Caco-2 (cell line): ENCODE measurements at regions not wholly inside any gene's neighbourhood (a gene's known extent, or its start where the extent isn't known, plus 50 kb on each side); places are given as distances from the start of the nearest gene placed in this dataset.

Experiments used
- BruUV-seq: library from RNA; stranded (reverse); fragments of 400-500 nt; replicated peaks from 2 replicates; lab custom pipeline; 2021; lab: Mats Ljungman, UMichigan
- CTCF ChIA-PET: fragments of 300-600 bp; sonication (Branson Sonifier 250); formaldehyde crosslinking; loops from one replicate; lab custom pipeline; 2022; ENCODE audit warnings: antibody characterized with exemption; lab: Charles Lee
- POLR2A ChIA-PET: fragments of 300-600 bp; sonication (Branson Sonifier 250); formaldehyde crosslinking; loops from one replicate; lab custom pipeline; 2022; ENCODE audit warnings: antibody characterized with exemption; lab: Charles Lee
- DNase-seq, 2 experiments: peaks; one replicate each; pipeline versions ENCODE4 v3.0.0 to v3.0.0-alpha.2; 2020 to 2022
- H3K27me3 ChIP-seq: replicated peaks from 2 replicates; pipeline ENCODE4 v1.6.0; 2011; ENCODE audit warnings: low read length; ENCODE audit not compliant: control insufficient read depth, insufficient read depth
- H3K36me3 ChIP-seq: 2 replicates; pipeline ENCODE4 v1.5.1; 2011; ENCODE audit warnings: low read length; ENCODE audit not compliant: control insufficient read depth, insufficient read depth
- H3K4me1 ChIP-seq: fragments of 250-450 bp; sonication (Bioruptor Pico); 2 replicates; pipeline ENCODE4 v1.5.1; 2020; ENCODE audit warnings: mild to moderate bottlenecking
- H3K4me3 ChIP-seq: 2 replicates; pipeline ENCODE4 v1.5.1; 2011; ENCODE audit warnings: low read depth, mild to moderate bottlenecking, control low read depth, low read length
- H3K9me3 ChIP-seq: fragments of 250-450 bp; sonication (Bioruptor Pico); 2 replicates; pipeline ENCODE4 v1.5.1; 2020; ENCODE audit warnings: mild to moderate bottlenecking, moderate library complexity
- H3K27ac Mint-ChIP-seq: one replicate; pipeline ENCODE4 v1.8.0; 2022; ENCODE audit warnings: mixed read lengths; ENCODE audit not compliant: unreplicated experiment
- H3K27me3 Mint-ChIP-seq: one replicate; pipeline ENCODE4 v1.8.0; 2022; ENCODE audit warnings: mixed read lengths; ENCODE audit not compliant: insufficient read depth, unreplicated experiment
- H3K36me3 Mint-ChIP-seq: one replicate; pipeline ENCODE4 v1.8.0; 2022; ENCODE audit warnings: mild to moderate bottlenecking, mixed read lengths; ENCODE audit not compliant: insufficient read depth, unreplicated experiment
- H3K4me1 Mint-ChIP-seq: one replicate; pipeline ENCODE4 v1.8.0; 2022; ENCODE audit warnings: low read depth, mixed read lengths; ENCODE audit not compliant: unreplicated experiment
- H3K4me3 Mint-ChIP-seq: one replicate; pipeline ENCODE4 v1.8.0; 2022; ENCODE audit warnings: mild to moderate bottlenecking, moderate library complexity, mixed read lengths; ENCODE audit not compliant: unreplicated experiment
- H3K9me3 Mint-ChIP-seq: one replicate; pipeline ENCODE4 v1.8.0; 2022; ENCODE audit warnings: mixed read lengths; ENCODE audit not compliant: unreplicated experiment
- CTCF ChIP-seq, 2 experiments: fragments of 200-600 bp in 1 of 2; IDR thresholded peaks; 1 replicate in 1 of 2; 2 replicates in 1 of 2; pipeline versions ENCODE4 v1.5.1 to v1.8.0; 2011 to 2022; ENCODE audit warnings: antibody characterized with exemption in 1 of 2, control low read depth in 1 of 2, inconsistent platforms in 1 of 2, low read depth in 1 of 2, low read length in 1 of 2, mild to moderate bottlenecking in 1 of 2, moderate library complexity in 1 of 2; ENCODE audit not compliant: insufficient read depth in 1 of 2, severe bottlenecking in 1 of 2, unreplicated experiment in 1 of 2
- intact Hi-C: fragments of 100-400 bp; cut with micrococcal nuclease; formaldehyde crosslinking; loops from one replicate; pipeline ENCODE4 v1.10.0; 2022; ENCODE audit not compliant: unreplicated experiment

- no peak for DNase-seq
- Mint-ChIP-seq H3K27ac (no peak overlapping the region), H3K9me3 (no peaks in the 10 kb centered on the region), H3K4me3 (no peak overlapping the region), H3K4me1 (no peaks in the 10 kb centered on the region), H3K27me3 (no peaks in the 10 kb centered on the region), H3K36me3 (no peaks in the 10 kb centered on the region)
- BruUV-seq = no TSS peak
- Histone ChIP-seq H3K9me3 (no peaks in the 10 kb centered on the region), H3K4me3 (no peak overlapping the region), H3K36me3 (no peaks in the 10 kb centered on the region), H3K4me1 (no peaks in the 10 kb centered on the region), H3K27me3 (no peaks in the 10 kb centered on the region)
- intact Hi-C loops = no loop called here
- CTCF ChIA-PET = no interaction called here
- TF ChIP-seq CTCF (IDR thresholded peaks at IDR 0.05; ENCODE audit: insufficient read depth in 1 of 2, low read depth in 1 of 2, low read length in 1 of 2, severe bottlenecking in 1 of 2, unreplicated experiment in 1 of 2) = no peak
- POLR2A ChIA-PET = no interaction called here
Observed at GRCh38 chr12:74185360-74185759, 352.3 kb upstream of the ATXN7L3B start.

GRCh38 chr12:74193191-74193590 is 344.4 kb upstream of the ATXN7L3B start:
- H3K27me3 ChIP-seq = no peaks in the 10 kb centered on the region
- intact Hi-C loops = no loop called here
- ChIA-PET POLR2A (no interaction called here), CTCF (no interaction called here)
- DNase-seq = no peak
- no TSS peak for BruUV-seq
- no peaks in the 10 kb centered on the region for H3K36me3 Mint-ChIP-seq
- TF ChIP-seq CTCF (IDR thresholded peaks at IDR 0.05; ENCODE audit: insufficient read depth in 1 of 2, low read depth in 1 of 2, low read length in 1 of 2, severe bottlenecking in 1 of 2, unreplicated experiment in 1 of 2) = no peak
- H3K4me3 ChIP-seq = no peak overlapping the region
- no peak overlapping the region for H3K4me3 Mint-ChIP-seq
- no peaks in the 10 kb centered on the region for H3K4me1 ChIP-seq
- H3K36me3 ChIP-seq = no peaks in the 10 kb centered on the region
- no peaks in the 10 kb centered on the region for H3K9me3 ChIP-seq
- H3K27ac Mint-ChIP-seq = no peak overlapping the region
- no peaks in the 10 kb centered on the region for H3K9me3 Mint-ChIP-seq
- no peaks in the 10 kb centered on the region for H3K27me3 Mint-ChIP-seq
- H3K4me1 Mint-ChIP-seq = peaks cover 7% of the 10 kb centered on the region

- no peak for TF ChIP-seq CTCF (IDR thresholded peaks at IDR 0.05; ENCODE audit: insufficient read depth in 1 of 2, low read depth in 1 of 2, low read length in 1 of 2, severe bottlenecking in 1 of 2, unreplicated experiment in 1 of 2)
- Histone ChIP-seq H3K36me3 (no peaks in the 10 kb centered on the region), H3K4me1 (no peaks in the 10 kb centered on the region), H3K27me3 (no peaks in the 10 kb centered on the region), H3K4me3 (no peak overlapping the region), H3K9me3 (no peaks in the 10 kb centered on the region)
- H3K4me1 Mint-ChIP-seq = no peaks in the 10 kb centered on the region
- H3K27me3 Mint-ChIP-seq = no peaks in the 10 kb centered on the region
- no TSS peak for BruUV-seq
- no peak for DNase-seq
- no peak overlapping the region for H3K27ac Mint-ChIP-seq
- ChIA-PET POLR2A (no interaction called here), CTCF (no interaction called here)
- no peak overlapping the region for H3K4me3 Mint-ChIP-seq
- no peaks in the 10 kb centered on the region for H3K36me3 Mint-ChIP-seq
- intact Hi-C loops = no loop called here
- peaks cover 26% of the 10 kb centered on the region for H3K9me3 Mint-ChIP-seq
Observed at GRCh38 chr12:74204236-74204635, 333.4 kb upstream of the ATXN7L3B start.
